ENCODE measurements at regions not wholly inside any gene's neighbourhood (a gene's known extent, or its start where the extent isn't known, plus 50 kb on each side); places are given as distances from the start of the nearest gene placed in this dataset.

- Histone ChIP-seq H3K4me3 (no peak overlapping the region), H3K36me3 (no peaks in the 10 kb centered on the region), H3K27ac (no peak overlapping the region), H3K27me3 (peaks cover 0 to 6% of the 10 kb centered on the region in 2 donors), H3K4me1 (no peaks in the 10 kb centered on the region), H3K9me3 (peaks cover 0 to 10% of the 10 kb centered on the region in 2 donors)
- no peak for TF ChIP-seq CTCF (IDR thresholded peaks at IDR 0.05)
- TF ChIP-seq POLR2AphosphoS5 (IDR thresholded peaks at IDR 0.05), result no peak
- TF ChIP-seq POLR2A (IDR thresholded peaks at IDR 0.05), result no peak
- no peak for DNase-seq (ENCODE audit: low spot score in 2 of 2)
- intact Hi-C loops (cut with DNase I; ENCODE audit: low total_unique reads), result no loop called here
These were observed 796.7 kb downstream of the UQCRFS1 start for GRCh38 chr19:28416245-28416644.

- Histone ChIP-seq H3K4me1 (no peaks in the 10 kb centered on the region), H3K4me3 (no peak overlapping the region), H3K27ac (no peak overlapping the region), H3K27me3 (no peaks in the 10 kb centered on the region), H3K9me3 (peaks cover 0 to 10% of the 10 kb centered on the region in 2 donors), H3K36me3 (no peaks in the 10 kb centered on the region)
- TF ChIP-seq POLR2AphosphoS5 (IDR thresholded peaks at IDR 0.05) (no peak), CTCF (IDR thresholded peaks at IDR 0.05) (no peak), POLR2A (IDR thresholded peaks at IDR 0.05) (no peak)
- intact Hi-C loops (cut with DNase I; ENCODE audit: low total_unique reads), result no loop called here
- no peak for DNase-seq (ENCODE audit: low spot score in 2 of 2)
These were observed 798.2 kb downstream of the UQCRFS1 start for GRCh38 chr19:28414748-28415147.

- H3K9me3 ChIP-seq, result no peaks in the 10 kb centered on the region
- TF ChIP-seq POLR2A (IDR thresholded peaks at IDR 0.05), result no peak
- no peak for TF ChIP-seq CTCF (IDR thresholded peaks at IDR 0.05)
- no peak for TF ChIP-seq POLR2AphosphoS5 (IDR thresholded peaks at IDR 0.05)
- no peak for DNase-seq (ENCODE audit: low spot score in 2 of 2)
- H3K4me1 ChIP-seq, result no peaks in the 10 kb centered on the region
- H3K36me3 ChIP-seq, result no peaks in the 10 kb centered on the region
- H3K4me3 ChIP-seq, result no peak overlapping the region
- no peaks in the 10 kb centered on the region for H3K27me3 ChIP-seq
- intact Hi-C loops (cut with DNase I; ENCODE audit: low total_unique reads), result no loop called here
- H3K27ac ChIP-seq, result no peak overlapping the region
These were observed 803.1 kb downstream of the UQCRFS1 start for GRCh38 chr19:28409859-28410258.

GRCh38 chr19:28406966-28407365 is 806.0 kb downstream of the UQCRFS1 start:
- Histone ChIP-seq H3K9me3 (no peaks in the 10 kb centered on the region), H3K27ac (no peak overlapping the region), H3K27me3 (peaks cover 0 to 6% of the 10 kb centered on the region in 2 donors), H3K4me1 (no peaks in the 10 kb centered on the region), H3K36me3 (no peaks in the 10 kb centered on the region), H3K4me3 (no peak overlapping the region)
- intact Hi-C loops (cut with DNase I; ENCODE audit: low total_unique reads), result no loop called here
- DNase-seq (ENCODE audit: low spot score in 2 of 2), result no peak
- no peak for TF ChIP-seq CTCF (IDR thresholded peaks at IDR 0.05)
- no peak for TF ChIP-seq POLR2A (IDR thresholded peaks at IDR 0.05)
- no peak for TF ChIP-seq POLR2AphosphoS5 (IDR thresholded peaks at IDR 0.05)

GRCh38 chr19:28405346-28405742 is 807.6 kb downstream of the UQCRFS1 start:
- Histone ChIP-seq H3K27me3 (peaks cover 0 to 6% of the 10 kb centered on the region in 2 donors), H3K9me3 (no peaks in the 10 kb centered on the region), H3K36me3 (no peaks in the 10 kb centered on the region), H3K4me3 (no peak overlapping the region), H3K27ac (no peak overlapping the region), H3K4me1 (no peaks in the 10 kb centered on the region)
- no peak for DNase-seq (ENCODE audit: low spot score in 2 of 2)
- intact Hi-C loops (cut with DNase I; ENCODE audit: low total_unique reads), result no loop called here
- TF ChIP-seq POLR2A (IDR thresholded peaks at IDR 0.05) (no peak), CTCF (IDR thresholded peaks at IDR 0.05) (no peak), POLR2AphosphoS5 (IDR thresholded peaks at IDR 0.05) (no peak)
